ENCODE measurements at regions not wholly inside any gene's neighbourhood (a gene's known extent, or its start where the extent isn't known, plus 50 kb on each side); places are given as distances from the start of the nearest gene placed in this dataset.
"Not testable (repeated sequence)": the region's sequence is repeated elsewhere in the genome, so short reads cannot be mapped to it uniquely, and the experiment has no call there.

DNA sequence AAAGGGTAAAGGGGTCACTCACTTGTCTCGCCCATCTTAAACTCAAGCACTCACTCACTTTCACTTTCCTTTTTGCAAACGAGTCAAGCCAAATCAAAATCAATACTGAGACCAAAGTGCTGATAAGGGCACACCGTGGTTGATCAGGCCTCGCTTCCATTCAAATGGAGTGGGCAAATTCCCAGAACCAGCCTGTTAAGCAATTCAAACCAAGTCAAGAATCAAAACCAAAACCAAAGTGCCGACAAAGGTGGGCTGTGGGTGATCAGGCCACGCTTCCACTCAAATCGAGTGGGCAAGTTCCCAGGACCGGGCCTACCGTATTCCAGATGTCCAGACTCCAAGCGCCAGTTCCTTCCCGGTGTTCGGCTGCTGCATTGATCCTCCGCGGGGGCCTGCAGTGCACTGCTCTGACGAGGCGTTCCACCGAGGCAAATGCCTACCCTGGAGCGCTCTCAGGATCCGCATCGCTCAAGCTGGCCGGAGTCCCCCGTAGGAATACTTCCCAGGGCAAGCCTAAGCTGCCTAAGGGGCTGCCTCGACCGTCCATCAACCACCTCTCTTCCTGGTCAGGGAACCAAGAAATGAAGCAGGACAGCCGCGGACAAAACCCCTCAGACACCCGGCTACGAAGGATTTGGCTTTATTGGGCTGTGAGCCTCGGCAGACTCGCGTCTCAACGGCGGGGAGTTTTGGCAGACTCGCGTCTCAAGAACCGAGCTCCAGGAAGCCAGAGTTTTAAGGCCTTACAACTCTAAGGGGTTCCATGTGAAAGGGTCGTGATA is 89.9 kb upstream of the SLC1A4 start:
- DNase-seq = no peak
- no peak overlapping the region for H3K4me3 ChIP-seq
- intact Hi-C loops (cut with micrococcal nuclease) = no loop called here
- no peaks in the 10 kb centered on the region for H3K36me3 ChIP-seq
- H3K27me3 ChIP-seq (ENCODE audit: low read depth) = no peaks in the 10 kb centered on the region
- no peaks in the 10 kb centered on the region for H3K4me1 ChIP-seq
- H3K9me3 ChIP-seq (replicated peaks) = peaks cover 7% of the 10 kb centered on the region
- TF ChIP-seq, protein P1, sequence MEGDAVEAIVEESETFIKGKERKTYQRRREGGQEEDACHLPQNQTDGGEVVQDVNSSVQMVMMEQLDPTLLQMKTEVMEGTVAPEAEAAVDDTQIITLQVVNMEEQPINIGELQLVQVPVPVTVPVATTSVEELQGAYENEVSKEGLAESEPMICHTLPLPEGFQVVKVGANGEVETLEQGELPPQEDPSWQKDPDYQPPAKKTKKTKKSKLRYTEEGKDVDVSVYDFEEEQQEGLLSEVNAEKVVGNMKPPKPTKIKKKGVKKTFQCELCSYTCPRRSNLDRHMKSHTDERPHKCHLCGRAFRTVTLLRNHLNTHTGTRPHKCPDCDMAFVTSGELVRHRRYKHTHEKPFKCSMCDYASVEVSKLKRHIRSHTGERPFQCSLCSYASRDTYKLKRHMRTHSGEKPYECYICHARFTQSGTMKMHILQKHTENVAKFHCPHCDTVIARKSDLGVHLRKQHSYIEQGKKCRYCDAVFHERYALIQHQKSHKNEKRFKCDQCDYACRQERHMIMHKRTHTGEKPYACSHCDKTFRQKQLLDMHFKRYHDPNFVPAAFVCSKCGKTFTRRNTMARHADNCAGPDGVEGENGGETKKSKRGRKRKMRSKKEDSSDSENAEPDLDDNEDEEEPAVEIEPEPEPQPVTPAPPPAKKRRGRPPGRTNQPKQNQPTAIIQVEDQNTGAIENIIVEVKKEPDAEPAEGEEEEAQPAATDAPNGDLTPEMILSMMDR (IDR thresholded peaks at IDR 0.05; ENCODE audit: borderline replicate concordance) = no peak
- H3K27ac ChIP-seq (replicated peaks) = no peak overlapping the region

- H3K36me3 ChIP-seq; H3K27ac ChIP-seq (replicated peaks); H3K9me3 ChIP-seq (replicated peaks); DNase-seq; H3K4me3 ChIP-seq; H3K4me1 ChIP-seq; H3K27me3 ChIP-seq (ENCODE audit: low read depth); intact Hi-C loops (cut with micrococcal nuclease): not testable (repeated sequence)
Observed at GRCh38 chr2:64899876-64900275, 89.3 kb upstream of the SLC1A4 start.

DNA sequence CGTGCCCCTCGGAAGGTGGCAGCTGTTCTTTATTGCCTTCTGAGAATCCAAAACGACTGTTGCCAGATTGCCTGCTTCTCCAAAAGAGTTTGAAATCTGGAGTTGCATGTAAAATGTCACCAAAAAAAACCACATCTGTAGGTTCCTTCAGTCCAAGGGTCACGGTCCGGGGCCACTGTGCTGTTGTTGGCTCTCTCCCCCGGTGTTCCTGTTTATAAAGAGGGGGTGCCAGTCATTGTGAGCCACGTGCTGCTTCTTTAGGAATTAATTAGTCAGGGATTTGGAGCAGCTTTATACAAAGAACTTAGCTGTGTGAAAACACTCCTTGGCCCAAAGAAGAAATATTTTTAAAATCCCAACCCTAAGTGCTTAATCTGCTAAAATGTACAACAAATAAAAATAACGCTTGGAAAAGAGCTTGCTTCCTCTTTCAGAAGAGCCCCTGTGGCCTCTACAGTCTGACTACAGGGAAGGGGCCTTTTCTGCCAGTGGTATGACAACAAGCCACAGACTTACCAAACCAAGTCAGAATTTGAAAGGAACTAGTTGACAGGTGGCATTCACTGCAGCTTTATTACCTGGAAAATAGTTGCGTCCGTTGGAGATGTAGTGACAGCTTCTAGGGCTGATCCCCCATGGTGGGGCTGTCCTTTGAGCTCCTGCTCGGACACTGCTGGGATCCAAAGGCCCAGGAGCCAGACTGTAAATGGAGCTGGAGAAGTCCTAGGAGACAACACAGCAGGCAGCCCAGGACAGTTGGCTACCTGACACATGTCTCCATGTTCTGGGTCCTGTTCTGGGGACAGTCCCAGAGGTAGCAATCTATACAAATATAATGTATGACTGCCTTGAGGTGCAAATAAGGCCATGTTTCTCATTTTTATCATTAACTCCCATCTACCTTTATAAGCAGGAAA is 84.5 kb upstream of the SLC1A4 start:
- Histone ChIP-seq H3K4me1 (no peaks in the 10 kb centered on the region), H3K27me3 (ENCODE audit: low read depth) (no peaks in the 10 kb centered on the region), H3K9me3 (replicated peaks) (peaks cover 7% of the 10 kb centered on the region), H3K4me3 (no peak overlapping the region), H3K27ac (replicated peaks) (no peak overlapping the region), H3K36me3 (no peaks in the 10 kb centered on the region)
- intact Hi-C loops (cut with micrococcal nuclease) = no loop called here
- no peak for DNase-seq
- TF ChIP-seq, protein P1 (IDR thresholded peaks at IDR 0.05; ENCODE audit: borderline replicate concordance) = no peak

DNA sequence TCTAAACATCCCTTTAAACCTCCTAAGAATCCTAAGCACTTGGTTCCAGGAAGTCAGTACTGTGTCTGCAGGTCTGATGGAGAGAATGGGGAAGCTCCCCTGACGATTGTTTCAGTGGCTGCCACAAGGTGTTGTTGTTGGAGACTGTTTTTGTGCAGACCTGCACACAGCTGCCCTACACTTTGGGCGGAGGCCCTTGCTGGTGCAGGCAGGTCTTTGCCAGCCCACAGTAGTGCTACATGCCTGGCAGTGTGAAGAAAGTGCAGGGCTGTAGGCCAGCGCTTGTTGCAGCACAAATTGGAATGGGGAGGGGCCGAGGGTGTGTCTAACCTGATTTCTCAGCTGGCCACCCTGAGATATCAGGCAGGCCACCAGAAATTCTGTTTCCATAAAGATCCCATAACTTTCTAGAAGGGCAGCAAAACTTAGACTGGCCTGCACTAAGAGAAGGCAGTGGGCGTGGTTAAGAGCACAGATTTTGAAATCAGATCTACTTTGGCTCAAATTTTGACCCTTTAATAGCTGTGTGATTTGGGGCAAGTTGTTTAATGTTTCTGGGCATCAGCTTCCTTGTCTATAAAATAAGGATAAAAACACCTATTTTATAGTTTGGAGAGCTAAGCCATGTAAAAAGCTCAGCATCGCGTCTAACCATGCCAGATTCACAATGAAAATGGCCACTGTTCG is 83.7 kb upstream of the SLC1A4 start:
- intact Hi-C loops (cut with micrococcal nuclease) = no loop called here
- DNase-seq = no peak
- TF ChIP-seq, protein P1 (IDR thresholded peaks at IDR 0.05; ENCODE audit: borderline replicate concordance) = no peak
- no peaks in the 10 kb centered on the region for H3K4me1 ChIP-seq
- no peaks in the 10 kb centered on the region for H3K27me3 ChIP-seq (ENCODE audit: low read depth)
- H3K4me3 ChIP-seq = no peak overlapping the region
- peaks cover 7% of the 10 kb centered on the region for H3K9me3 ChIP-seq (replicated peaks)
- H3K27ac ChIP-seq (replicated peaks) = no peak overlapping the region
- no peaks in the 10 kb centered on the region for H3K36me3 ChIP-seq

DNA sequence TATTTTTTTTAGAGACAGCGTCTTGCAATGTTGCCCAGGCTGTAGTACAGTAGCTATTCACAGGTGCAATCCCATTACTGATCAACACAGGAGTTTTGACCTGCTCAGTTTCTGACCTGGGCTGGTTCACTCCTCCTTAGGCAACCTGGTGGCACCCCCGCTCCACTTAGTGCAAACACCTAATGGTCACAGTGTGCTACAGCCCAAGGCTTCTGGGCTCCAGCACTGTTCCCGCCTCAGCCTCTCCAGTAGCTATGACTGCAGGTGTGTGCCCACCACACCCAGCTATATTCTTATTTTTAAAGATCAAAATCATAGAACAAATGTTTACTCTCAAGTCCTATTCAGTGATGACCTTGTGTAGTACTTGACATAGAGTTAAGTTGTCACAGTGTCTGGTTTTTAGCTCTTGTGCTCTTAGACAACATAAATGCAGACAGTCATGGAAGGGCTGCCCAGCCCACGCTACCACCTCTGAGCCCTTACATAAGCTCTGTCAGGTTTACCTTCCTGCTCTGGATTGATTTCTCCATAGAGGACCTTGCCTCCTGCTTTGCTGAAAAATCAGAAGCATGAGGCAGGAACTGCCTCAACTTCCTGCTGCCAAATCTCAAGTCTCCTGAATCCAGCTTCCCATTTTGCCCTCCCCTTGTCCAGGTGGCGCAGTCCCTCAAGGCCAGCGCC is 82.2 kb upstream of the SLC1A4 start:
- H3K27ac ChIP-seq (replicated peaks) = no peak overlapping the region
- no peak overlapping the region for H3K4me3 ChIP-seq
- TF ChIP-seq, protein P1 (IDR thresholded peaks at IDR 0.05; ENCODE audit: borderline replicate concordance) = no peak
- DNase-seq = no peak
- no peaks in the 10 kb centered on the region for H3K27me3 ChIP-seq (ENCODE audit: low read depth)
- no peaks in the 10 kb centered on the region for H3K9me3 ChIP-seq (replicated peaks)
- peaks cover 10% of the 10 kb centered on the region for H3K4me1 ChIP-seq
- intact Hi-C loops (cut with micrococcal nuclease) = no loop called here
- H3K36me3 ChIP-seq = no peaks in the 10 kb centered on the region
